ENCODE measurements at regions not wholly inside any gene's neighbourhood (a gene's known extent, or its start where the extent isn't known, plus 50 kb on each side); places are given as distances from the start of the nearest gene placed in this dataset.

DNA sequence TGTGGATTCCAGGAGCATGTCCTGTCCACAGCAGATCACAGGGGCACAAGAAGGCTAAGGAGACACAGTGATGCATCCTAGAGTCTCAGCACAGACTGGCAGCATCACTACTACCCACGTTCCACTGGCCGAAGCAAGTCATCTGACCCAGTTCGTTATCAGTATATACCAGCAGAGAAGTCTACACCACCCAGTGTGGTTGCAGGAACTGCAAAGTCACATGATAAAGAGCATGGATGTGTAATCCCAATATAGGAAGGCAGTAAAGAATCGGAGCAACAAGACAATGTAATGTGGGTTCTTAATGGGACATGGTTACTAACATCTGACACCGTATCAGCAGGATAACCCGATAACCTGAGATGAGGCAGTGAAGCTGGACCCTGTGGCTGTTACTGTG lies 246.6 kb downstream of the RRAGC start:
- TF ChIP-seq CTCF (IDR thresholded peaks at IDR 0.05) (no peak), EZH2phosphoT487 (IDR thresholded peaks at IDR 0.05) (no peak)
